ENCODE measurements at regions not wholly inside any gene's neighbourhood (a gene's known extent, or its start where the extent isn't known, plus 50 kb on each side); places are given as distances from the start of the nearest gene placed in this dataset.

- no peak overlapping the region for H3K4me3 ChIP-seq (ENCODE audit: low read length)
- DNase-seq (ENCODE audit: low read depth): no peak
These were observed 55.9 kb upstream of the ALB start for GRCh38 chr4:73348185-73348584.

GRCh38 chr4:73347497-73347896 lies 56.6 kb upstream of the ALB start:
- H3K4me3 ChIP-seq (ENCODE audit: low read length): no peak overlapping the region
- TF ChIP-seq, protein P1, sequence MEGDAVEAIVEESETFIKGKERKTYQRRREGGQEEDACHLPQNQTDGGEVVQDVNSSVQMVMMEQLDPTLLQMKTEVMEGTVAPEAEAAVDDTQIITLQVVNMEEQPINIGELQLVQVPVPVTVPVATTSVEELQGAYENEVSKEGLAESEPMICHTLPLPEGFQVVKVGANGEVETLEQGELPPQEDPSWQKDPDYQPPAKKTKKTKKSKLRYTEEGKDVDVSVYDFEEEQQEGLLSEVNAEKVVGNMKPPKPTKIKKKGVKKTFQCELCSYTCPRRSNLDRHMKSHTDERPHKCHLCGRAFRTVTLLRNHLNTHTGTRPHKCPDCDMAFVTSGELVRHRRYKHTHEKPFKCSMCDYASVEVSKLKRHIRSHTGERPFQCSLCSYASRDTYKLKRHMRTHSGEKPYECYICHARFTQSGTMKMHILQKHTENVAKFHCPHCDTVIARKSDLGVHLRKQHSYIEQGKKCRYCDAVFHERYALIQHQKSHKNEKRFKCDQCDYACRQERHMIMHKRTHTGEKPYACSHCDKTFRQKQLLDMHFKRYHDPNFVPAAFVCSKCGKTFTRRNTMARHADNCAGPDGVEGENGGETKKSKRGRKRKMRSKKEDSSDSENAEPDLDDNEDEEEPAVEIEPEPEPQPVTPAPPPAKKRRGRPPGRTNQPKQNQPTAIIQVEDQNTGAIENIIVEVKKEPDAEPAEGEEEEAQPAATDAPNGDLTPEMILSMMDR (IDR thresholded peaks at IDR 0.05; ENCODE audit: insufficient read depth, low read depth, low read length, missing control alignments): no peak

More at GRCh38 chr4:73348185-73348584, 55.9 kb upstream of the ALB start:
- TF ChIP-seq, protein P1 (IDR thresholded peaks at IDR 0.05; ENCODE audit: insufficient read depth, low read depth, low read length, missing control alignments): no peak

GRCh38 chr4:73345399-73345975 lies 58.6 kb upstream of the ALB start:
- TF ChIP-seq, protein P1 (IDR thresholded peaks at IDR 0.05; ENCODE audit: insufficient read depth, low read depth, low read length, missing control alignments): no peak
- DNase-seq (ENCODE audit: low read depth): no peak
- no peak overlapping the region for H3K4me3 ChIP-seq (ENCODE audit: low read length)

More at GRCh38 chr4:73347497-73347896, 56.6 kb upstream of the ALB start:
- no peak for DNase-seq (ENCODE audit: low read depth)

- H3K4me3 ChIP-seq (ENCODE audit: low read length): no peak overlapping the region
- TF ChIP-seq, protein P1 (IDR thresholded peaks at IDR 0.05; ENCODE audit: insufficient read depth, low read depth, low read length, missing control alignments): no peak
- no peak for DNase-seq (ENCODE audit: low read depth)
These were observed 60.0 kb upstream of the ALB start for GRCh38 chr4:73344106-73344505.

DNA sequence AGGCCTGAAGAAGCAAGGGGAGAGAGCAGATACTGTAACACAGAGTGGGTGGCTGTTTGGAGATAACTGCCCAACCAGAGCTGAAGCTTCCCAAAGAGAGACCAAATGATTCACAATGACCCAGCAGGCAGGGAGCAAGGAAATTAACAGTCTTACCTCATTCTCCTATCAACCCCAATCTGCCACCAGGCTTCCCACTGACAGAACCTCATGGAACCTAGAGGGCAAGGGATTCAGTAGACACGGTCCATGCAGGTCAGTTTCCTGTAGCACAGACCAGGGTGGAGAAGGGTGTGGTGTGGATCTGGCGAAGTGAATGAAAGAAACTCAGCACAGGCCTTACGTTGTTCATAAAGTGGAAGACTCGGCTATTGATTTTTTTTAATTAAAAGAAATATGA lies 60.7 kb upstream of the ALB start:
- no peak overlapping the region for H3K4me3 ChIP-seq (ENCODE audit: low read length)
- TF ChIP-seq, protein P1 (IDR thresholded peaks at IDR 0.05; ENCODE audit: insufficient read depth, low read depth, low read length, missing control alignments): no peak
- DNase-seq (ENCODE audit: low read depth): no peak

DNA sequence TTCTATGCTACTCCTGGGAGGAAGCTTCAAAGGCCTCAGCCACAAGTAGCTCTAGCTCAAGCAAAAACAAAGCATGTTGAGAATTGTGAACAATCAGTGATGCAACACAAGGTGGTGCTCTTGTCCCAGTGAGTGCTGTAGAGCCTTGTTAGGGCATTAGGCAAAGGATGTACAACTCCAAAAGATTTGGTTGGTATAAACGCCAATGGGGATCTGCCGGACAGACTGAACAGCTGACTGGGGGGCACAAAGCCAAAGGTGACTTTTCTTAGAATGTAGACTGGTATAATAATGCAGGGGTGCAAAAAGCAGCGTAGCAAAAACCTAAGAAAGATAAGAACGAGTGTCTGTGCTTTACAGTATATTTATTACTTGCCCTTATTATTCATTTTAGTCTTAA lies 62.6 kb upstream of the ALB start:
- H3K4me3 ChIP-seq (ENCODE audit: low read length): no peak overlapping the region
- TF ChIP-seq, protein P1 (IDR thresholded peaks at IDR 0.05; ENCODE audit: insufficient read depth, low read depth, low read length, missing control alignments): peak; percentile 88
- peak; percentile 78 for DNase-seq (ENCODE audit: low read depth)

DNA sequence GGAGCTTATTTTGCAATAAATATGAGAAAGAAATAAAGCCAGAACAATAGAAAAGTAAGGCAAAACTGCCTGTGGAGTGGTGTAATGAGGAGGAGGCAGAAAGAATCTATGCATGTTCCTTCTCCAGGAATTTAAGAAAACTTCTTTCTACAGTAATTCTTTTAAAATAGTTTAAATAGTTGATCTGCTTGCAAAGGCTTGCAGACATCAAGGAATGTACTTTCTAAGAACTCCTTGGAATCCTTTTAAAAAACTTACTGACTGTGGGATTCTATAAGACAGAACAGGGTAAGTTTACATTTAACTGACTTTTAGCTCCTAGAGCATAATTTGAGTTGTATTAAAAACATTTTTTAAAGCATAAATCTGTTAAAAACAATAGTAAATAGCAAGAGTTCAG lies 63.2 kb upstream of the ALB start:
- TF ChIP-seq, protein P1 (IDR thresholded peaks at IDR 0.05; ENCODE audit: insufficient read depth, low read depth, low read length, missing control alignments): no peak
- no peak overlapping the region for H3K4me3 ChIP-seq (ENCODE audit: low read length)
- DNase-seq (ENCODE audit: low read depth): no peak

Measured in epithelial cell of esophagus (primary cell).